Activated CD4-positive, alpha-beta T cell treated with anti-CD3 and anti-CD28 coated beads, Interleukin-2, Interleukin-6, amounts not matched to agents 100 ng/mL and 50 ng/mL, durations not matched to agents 16 hours and 8 hours (primary cell): ENCODE measurements at regions not wholly inside any gene's neighbourhood (a gene's known extent, or its start where the extent isn't known, plus 50 kb on each side); places are given as distances from the start of the nearest gene placed in this dataset.

ENCODE experiments used
- DNase-seq: peaks from one replicate; pipeline ENCODE4 v3.0.0-alpha.2; 2020

GRCh38 chr6:104182811-104183210 lies 676.9 kb downstream of the HACE1 start:
- no peak for DNase-seq

DNA sequence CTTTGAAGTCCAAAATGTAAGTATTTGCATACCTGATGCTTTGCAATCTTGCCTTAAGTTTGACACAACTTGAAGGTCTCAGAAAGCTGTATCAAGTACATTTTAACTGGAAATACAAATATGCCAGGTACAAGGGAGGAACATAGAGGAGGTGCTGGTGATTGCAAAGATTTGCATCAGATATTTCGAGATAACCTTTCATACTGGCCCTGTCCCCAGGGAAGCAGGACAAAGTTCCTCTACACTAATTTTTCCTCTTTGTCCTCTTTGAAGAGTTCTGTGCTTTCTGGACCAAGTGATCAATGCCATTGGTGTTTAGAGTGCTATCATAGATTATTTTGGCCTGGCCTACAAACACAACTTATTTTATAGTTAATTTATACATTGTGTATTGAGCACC lies 686.1 kb downstream of the HACE1 start:
- DNase-seq: no peak

DNA sequence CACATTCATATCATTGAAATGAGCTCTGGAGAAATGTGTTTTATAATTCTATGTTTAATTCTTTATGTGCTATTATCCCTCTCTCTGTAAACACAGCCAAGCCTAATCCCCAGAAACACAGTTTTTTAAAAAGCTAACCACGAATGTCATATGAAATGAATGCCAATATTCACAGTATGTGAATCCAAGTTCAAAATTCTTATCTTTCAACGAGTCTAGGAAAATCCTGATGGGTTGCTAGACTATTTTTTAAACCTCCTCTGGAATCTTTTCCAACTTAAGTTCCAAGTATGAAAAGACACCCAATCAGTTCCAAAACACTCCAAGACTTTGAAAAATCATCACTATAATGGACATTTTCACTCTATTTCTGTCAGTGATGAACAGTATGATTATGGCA lies 689.3 kb downstream of the HACE1 start:
- no peak for DNase-seq

DNA sequence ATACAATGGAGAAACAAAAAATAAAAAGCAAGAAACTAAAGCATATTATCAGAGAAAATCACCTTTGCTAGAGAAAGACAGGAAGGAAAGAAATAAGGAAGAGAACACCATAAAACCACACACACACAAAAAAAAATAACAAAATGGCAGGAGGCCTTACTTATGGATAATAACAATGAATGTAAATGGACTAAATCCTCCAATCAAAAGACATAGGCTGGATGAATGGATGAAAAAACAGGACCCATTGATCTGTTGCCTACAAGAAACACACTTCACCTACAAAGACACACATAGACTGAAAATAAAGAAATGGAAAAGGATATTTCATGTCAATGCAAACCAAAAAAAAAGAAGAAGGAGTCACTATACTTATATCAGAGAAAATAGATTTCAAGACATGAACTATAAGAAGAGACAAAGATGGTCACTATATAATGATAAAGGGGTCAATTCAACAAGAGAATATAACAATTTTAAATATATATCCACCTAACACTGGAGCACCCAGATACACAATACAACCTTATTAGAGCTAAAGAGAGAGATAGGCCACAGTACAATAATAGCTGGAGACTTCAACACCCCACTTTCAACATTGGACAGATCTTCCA lies 693.6 kb downstream of the HACE1 start:
- no peak for DNase-seq

DNA sequence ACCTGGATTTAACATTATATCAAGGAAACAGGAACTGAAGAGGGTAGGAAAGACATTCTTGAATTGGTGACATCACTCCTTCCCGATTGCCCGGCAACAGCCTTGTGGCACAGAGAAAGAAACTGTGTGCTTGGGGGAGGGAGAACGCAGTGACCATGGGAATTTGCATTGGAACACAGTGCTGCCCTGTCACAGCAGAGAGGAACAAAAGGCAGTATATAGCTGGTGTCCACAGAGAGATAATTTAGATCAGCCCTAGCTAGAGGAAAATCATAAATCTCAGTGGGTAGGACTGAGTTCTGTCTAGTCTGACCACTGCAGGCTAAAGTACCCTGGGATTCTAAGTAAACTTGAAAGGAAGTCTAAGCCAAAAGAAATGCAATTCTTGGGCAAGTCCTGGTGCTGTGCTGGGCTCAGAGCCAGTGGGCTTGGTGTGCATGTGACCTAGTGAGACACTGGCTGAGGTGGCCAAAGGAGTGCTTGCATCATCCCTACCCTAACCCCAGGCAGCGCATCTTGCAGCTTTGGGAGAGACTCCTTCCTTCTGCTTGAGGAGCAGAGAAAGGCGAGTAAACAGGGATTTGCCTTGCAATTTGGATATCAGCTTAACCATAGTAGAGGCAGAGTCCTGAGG lies 697.6 kb downstream of the HACE1 start:
- DNase-seq: no peak

DNA sequence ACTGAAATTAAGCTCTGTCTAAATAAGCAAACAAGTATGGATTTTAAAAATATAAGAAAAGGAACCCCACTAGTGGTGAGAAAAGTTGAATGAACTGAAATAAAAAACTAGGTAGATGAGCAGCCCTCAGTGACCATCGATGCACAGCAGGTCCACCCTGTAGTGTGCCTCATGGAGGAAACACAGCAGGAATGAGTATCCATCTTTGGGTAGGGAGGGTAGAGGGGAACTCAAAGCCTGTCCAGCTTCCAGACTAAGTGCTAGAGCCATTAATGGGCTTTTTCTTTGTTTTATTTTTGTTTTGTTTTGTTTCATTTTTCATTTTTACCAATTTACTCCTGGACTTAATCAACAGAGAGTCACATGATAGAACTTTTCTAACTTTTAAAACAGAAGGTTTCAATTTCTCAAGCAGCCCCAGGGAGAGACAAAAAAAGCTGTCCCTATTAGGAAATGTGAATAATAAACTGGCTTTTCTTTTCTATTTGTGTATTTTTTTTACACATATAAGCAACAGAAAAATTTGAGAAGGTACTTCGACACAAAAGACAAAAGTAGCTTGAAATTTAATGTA lies 700.6 kb downstream of the HACE1 start:
- no peak for DNase-seq

DNA sequence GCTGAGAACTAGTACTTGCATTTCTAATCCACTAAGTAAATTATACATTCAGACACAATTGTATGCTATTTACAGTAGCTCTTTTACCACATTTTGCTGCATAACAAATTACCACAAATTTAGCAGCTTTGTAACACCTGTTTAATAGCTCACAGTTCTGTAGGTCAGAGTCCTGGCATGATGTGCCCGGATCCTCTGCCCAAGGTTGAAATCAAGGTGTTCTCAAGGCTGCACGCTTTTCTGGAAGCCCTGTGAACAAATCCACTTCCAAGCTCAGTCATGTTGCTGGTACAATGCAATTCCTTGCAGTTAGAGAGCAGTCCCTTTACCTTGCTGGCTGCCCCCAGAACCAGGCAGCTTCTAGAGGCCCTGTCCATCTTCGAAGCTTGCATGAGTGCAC lies 716.0 kb downstream of the HACE1 start:
- DNase-seq: no peak

GRCh38 chr6:104134876-104135275 lies 724.8 kb downstream of the HACE1 start:
- no peak for DNase-seq

DNA sequence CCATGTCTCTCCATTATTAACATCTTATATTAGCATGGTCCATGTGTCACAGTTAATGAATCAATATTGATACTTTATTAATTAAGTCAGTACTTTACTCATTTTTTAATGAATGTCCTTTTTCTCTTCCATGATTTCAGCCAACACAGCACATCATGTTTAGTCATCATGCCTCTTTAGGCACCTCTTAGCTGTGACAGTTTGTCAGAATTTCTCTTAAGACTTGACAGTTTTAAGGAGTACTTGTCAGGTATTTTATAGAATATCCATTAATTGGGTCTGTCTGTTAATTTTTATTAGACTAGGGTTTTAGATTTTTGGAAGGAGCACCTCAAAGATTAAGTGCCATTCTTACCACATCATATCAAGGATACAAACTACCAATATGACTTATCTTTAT lies 729.4 kb downstream of the HACE1 start:
- no peak for DNase-seq

- no peak for DNase-seq
Measured at GRCh38 chr6:104126315-104127005, 733.3 kb downstream of the HACE1 start.

- DNase-seq: no peak
Measured at GRCh38 chr6:104123227-104123626, 736.5 kb downstream of the HACE1 start.

DNA sequence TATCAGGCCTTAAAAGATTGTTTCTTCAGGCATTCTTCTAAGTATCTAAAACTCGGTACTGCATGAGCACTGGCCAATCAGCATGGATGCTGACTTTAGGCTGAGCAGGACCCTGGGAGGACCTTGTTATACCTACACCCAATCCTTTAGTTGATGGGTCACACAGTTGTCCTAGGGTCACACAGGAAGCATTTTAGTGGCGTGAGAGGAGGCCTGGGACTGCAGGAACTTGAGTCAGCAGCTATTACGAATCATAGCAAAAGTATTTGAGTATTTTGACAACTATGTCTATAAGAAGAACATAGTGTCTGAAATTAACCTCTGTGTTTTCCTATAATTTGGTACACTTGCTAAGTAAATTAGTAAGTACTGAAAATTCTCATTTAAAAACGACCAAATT lies 741.4 kb downstream of the HACE1 start:
- DNase-seq: no peak

GRCh38 chr6:104109806-104110205 lies 749.9 kb downstream of the HACE1 start:
- no peak for DNase-seq

- no peak for DNase-seq
Measured at GRCh38 chr6:104108634-104109033, 751.1 kb downstream of the HACE1 start.

DNA sequence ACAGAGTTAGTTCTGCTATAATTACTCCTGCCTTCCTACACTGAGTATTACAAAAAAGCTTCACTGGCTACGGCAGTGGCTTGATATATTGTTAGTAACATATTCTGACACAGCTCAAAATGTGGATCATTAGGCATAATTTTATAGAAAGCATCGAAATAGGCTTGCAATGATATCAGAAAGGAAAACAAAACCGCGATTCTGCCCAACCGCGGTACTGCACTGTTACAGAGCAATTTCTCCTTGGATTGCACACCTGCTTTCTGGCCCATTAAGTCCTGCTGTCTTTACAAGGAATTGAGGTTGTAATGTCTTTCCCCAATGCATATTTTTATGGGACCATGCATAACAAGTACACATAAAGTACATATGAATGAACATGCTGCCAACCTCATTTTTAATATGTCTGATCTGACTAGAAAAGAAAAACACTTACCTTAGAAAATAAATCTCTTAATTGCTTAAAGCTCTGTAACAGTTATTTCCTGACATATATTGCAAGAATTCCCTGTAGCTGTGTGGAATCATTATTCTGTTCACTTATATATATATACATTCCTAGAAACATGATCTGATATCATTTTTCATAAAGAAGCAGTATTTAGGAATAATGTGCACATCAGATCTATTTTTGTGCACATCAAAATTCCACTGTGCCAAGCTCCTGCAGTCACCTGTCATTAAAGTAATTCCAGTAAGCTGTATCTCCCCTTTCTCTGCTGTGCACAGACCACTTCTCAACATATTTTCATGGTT lies 763.9 kb downstream of the HACE1 start:
- DNase-seq: no peak

DNA sequence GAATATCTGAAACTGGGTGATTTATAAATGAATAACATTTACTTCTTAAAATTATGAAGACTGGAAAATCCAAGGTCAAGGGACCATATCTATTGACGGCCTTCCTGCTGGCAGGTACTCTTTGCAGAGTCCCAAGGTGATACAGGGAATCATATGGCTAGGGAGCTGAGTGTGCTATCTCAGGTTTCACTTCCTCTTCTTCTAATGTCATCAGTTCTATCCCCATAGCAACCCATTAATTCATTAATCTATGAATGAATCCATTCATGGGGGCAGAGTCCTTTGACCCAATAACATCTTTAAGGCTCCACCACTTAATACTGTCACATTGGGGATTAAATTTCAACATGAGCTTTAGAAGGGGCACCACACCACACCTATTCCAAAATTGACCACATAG lies 772.0 kb downstream of the HACE1 start:
- DNase-seq: no peak

DNA sequence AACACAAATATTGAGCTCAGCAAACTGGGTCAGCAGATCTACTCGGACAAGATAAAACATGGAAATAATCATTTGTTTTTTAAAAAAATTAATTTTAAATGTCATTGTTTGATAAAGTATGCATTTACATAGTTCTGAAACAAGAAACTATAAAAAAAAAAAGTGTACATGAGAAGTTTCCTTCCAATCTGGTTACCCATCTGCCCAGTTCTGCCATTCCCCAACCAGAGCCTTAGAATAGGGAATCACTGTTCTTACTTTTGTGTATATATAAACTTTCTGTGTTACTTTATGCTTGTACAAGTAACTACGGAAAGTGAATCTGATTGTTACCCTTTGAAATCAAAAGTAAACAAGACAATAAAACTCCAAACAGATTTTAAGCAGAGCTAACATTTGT lies 791.4 kb downstream of the HACE1 start:
- no peak for DNase-seq

DNA sequence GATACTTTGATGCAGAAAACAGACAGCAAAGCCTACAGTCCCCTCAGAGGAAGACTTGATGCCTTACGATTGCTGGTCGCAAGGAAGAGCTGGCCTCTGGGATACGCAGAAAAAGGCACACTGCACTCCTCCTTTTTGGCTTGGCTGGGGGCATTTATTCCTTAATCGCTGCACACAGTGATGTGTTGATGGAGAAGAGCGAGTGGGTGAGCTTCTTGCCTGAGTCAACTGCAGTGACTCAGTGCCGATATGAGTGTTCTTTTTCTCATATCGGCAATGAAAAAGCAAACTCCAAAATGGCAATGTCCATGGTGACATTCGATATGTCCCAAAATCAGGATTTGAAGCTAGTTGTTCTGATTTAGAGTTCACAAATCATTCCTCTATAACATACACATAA lies 794.8 kb downstream of the HACE1 start:
- DNase-seq: no peak

DNA sequence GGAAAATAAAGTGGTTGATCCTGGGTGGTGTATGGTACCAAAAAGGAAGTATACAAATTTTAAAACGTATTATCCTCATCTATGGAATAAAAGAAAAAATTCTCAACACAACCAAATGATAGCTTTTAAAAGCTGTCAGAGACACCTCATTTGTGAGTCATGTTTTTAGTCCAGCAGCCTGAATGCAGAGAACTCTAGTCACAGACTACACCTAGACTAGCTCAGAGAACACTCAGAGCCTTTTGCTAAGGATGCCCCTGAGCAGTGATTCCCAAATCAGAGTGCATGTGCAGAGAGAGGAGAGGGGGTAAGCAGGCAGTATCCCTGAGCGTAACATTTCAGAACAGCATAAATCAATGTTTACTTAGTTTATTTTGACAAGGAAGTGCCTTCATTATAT lies 809.3 kb downstream of the HACE1 start:
- DNase-seq: no peak

DNA sequence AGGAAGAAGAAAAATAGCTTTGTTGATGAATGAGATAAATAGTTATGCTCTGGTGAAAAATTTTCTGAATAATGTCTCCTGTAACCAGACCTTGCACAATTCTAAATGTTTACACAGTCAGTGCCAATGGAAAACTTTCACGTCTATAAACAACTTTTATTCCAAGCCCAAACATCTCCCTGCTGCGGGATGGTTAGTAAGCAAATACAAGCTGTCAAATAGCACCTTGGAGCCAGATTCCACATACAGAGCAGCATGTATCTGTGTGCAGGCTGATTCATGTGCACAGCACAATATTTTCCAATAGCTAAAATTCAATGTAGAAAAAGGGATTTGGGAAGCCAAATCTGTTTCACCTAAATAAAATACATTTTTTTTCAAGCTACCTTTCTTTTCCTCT lies 813.3 kb downstream of the HACE1 start:
- DNase-seq: no peak

DNA sequence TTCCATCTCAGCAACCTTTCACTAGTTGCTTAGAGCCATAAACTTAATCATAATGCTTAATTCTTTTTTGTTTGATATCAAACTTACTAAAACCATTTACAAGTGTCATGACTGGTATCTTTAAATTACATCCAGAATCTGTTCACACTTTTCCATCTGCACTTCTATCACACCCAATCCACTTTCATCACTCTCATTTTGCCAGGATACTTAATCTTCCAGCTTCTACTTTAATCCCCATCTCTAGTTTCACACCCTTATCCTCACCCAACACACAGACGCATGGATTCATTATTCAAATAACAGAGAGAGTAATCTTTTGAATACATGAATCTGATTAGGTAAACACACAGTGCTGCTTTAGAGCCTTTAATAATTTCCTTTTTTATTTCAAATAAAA lies 828.4 kb downstream of the HACE1 start:
- no peak for DNase-seq

DNA sequence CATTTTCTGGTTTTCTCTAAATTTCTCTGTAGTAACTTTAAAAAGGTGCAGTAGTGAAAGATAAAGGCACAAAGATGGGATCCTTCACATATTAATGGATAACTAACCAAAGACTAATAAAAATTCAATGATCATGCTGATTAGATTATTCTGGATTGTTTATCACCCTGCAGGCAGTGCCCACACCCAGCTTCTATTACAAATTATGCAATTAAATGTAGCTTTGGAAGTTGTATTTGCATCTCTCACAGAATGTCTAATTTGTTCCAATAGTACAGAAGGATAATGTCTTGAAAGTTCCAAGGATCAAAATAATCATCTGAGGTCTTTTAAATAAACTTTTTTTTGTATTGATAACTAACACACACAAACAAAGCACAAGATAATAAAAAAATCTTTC lies 837.6 kb downstream of the HACE1 start:
- DNase-seq: no peak

GRCh38 chr6:104019075-104019753 lies 840.5 kb downstream of the HACE1 start:
- DNase-seq: no peak
